GM19324 (cell line): ENCODE measurements at regions not wholly inside any gene's neighbourhood (a gene's known extent, or its start where the extent isn't known, plus 50 kb on each side); places are given as distances from the start of the nearest gene placed in this dataset.
"Not testable (repeated sequence)": the region's sequence is repeated elsewhere in the genome, so short reads cannot be mapped to it uniquely, and the experiment has no call there.

Experiments used
- ATAC-seq: cut with Tn5 transposase; IDR thresholded peaks from one replicate; pipeline ENCODE4 v1.9.1; 2021; ENCODE audit warnings: mild to moderate bottlenecking, moderate library complexity; ENCODE audit not compliant: unreplicated experiment, low FRiP score

- ATAC-seq, result no peak
These were observed 500.1 kb downstream of the CCDC171 start for GRCh38 chr9:16052757-16053530.

- ATAC-seq, result no peak
These were observed 504.7 kb downstream of the CCDC171 start for GRCh38 chr9:16057541-16057940.

GRCh38 chr9:16058131-16058549, 505.3 kb downstream of the CCDC171 start:
- ATAC-seq, result no peak

- ATAC-seq, result no peak
These were observed 507.7 kb downstream of the CCDC171 start for GRCh38 chr9:16060436-16061129.

DNA sequence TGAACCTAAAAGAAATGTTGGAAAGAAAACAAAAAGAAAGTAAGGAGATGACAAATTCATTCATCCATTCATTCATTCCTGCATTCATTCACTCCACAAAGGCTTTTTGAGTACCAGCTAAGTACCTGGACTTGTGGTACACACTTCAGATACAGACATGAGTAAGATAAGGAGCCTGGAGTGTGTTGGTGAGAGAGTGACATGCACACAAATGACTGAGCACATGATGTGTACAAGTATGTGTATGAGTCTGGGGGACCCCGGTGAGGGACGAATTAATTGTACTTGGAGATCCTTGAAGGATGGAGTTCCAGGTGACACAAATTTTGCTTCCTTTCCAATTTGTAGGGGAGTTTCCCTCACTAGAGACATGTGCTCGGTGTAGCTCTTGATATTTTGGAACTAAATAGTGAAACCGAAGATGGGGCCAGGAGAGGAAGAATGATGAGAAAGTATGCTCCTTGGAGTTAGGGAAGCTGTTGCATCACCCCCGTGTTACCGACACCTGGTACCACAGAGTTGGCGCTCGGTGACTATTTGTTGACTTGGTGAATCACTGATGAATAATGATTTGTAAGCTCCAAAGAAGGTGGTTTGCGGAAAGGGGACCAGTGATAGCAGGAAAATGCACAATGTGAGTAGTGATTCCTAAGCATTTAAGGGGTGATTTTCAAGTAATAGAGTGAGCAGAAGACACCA, 509.8 kb downstream of the CCDC171 start:
- ATAC-seq, result no peak

- no peak for ATAC-seq
These were observed 510.4 kb downstream of the CCDC171 start for GRCh38 chr9:16063241-16063591.

- no peak for ATAC-seq
These were observed 511.9 kb downstream of the CCDC171 start for GRCh38 chr9:16064771-16065170.

GRCh38 chr9:16066201-16066600, 513.4 kb downstream of the CCDC171 start:
- not testable (repeated sequence) for ATAC-seq

DNA sequence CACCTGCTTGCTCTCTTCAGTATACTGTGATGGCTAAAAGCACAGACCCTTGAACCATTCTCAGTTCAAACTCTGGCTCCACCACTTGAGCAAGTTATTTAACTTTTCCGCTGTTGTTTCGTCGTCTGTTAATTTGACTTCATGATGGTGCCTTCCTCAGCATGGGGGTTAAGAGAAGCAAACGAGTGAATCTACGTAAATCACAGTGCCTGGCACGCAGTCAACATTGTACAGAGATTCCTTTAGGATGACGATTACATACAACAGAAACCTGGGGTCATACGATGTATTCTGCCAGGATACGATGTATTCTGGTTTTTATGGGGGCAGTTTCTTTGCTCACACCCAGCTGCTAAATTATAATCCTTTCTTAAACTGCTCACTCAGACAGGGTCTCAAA, 515.6 kb downstream of the CCDC171 start:
- ATAC-seq, result no peak

GRCh38 chr9:16069249-16069648, 516.4 kb downstream of the CCDC171 start:
- no peak for ATAC-seq

- ATAC-seq, result no peak
These were observed 517.0 kb downstream of the CCDC171 start for GRCh38 chr9:16069671-16070454.

DNA sequence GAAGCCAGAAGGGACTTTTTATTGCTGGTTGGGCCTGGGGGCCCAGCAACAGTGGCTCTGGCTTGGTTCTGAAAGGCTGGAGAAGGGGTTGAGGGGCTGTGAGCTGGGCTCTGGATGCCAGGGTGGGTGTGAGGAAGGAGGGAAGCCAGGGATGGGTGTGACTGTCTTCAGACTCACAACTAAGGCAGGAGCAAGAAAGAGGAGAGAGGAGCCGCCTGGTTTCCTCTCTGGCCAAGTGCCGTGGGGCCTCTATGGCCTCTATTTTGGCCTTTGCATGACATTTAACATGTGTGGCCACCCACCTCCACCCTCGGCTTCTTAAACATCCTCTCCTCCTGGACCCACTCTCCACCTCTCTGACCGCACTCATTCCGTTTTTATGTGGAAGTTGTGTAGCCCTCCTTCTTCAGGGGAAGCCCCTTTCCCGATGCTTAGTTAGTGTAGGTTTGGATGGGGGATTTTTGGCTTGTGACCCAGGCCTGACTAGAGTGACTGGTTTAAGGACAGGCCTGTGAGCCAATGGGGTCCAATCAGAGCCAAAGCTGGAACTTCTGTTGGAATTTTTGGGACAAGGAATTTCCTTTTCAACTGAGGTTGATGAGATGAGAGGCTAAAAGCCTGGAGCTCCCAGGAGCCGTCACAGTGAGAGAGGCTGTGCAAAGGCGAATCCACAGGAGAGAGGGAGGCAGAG, 517.8 kb downstream of the CCDC171 start:
- ATAC-seq, result no peak

DNA sequence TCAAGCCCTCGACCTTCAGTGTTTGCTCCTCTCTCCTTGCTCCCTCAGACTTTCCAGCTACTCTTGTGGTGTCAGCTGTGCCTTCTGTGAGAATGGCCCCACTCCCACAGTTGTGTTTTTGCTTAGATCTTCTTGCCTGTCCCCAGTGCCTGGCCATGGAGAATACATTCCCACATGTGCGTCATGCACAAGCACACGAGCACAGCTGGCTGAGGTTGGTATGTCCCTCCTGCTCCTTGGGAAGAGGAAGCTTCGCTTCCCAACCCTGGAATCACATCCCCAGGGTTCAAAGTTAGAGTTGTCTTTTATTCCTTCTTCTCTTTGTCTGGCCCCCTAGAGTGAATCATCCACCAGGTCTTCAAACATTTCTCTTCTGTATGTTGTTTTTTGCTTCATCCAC, 518.6 kb downstream of the CCDC171 start:
- no peak for ATAC-seq

DNA sequence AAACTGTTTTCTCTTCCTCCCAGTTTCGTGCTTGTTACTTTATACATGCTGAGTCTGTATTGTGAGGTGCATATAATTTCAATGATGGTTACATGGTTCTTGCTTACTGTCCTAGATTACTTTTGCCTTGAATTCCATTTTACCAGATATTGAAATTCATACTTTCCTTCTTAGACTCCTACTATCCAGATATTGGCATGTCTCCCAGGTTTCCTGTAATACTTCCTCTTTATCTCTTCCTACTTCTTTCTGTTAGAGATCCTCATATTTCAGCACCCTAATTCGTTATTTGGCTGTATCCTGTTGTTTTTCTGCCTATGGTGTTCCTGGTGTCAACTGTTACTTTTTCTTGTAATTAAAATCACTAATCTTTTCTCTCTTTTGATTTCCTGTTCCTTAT, 522.1 kb downstream of the CCDC171 start:
- no peak for ATAC-seq

- ATAC-seq, result no peak
These were observed 522.9 kb downstream of the CCDC171 start for GRCh38 chr9:16075696-16076095.

- ATAC-seq, result no peak
These were observed 523.7 kb downstream of the CCDC171 start for GRCh38 chr9:16076511-16076910.

DNA sequence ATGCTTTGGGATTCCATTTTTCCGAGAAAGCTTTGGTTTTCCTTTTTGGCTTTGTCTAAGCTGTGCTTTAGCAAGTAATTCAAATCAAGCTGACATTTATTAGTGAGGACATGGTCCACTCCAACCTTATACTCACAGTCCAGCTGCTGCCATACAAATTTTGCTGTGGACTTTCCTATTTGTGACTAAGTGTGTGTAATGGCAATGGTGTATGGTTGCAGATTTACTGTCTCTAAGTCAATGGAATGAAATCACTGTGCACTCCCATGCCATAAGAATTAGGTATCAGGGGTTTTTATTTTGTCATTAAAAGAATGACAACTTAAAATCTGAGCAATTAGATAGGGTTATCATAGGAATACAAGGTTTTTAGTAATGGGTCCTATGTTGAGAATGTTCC, 530.0 kb downstream of the CCDC171 start:
- ATAC-seq, result no peak

DNA sequence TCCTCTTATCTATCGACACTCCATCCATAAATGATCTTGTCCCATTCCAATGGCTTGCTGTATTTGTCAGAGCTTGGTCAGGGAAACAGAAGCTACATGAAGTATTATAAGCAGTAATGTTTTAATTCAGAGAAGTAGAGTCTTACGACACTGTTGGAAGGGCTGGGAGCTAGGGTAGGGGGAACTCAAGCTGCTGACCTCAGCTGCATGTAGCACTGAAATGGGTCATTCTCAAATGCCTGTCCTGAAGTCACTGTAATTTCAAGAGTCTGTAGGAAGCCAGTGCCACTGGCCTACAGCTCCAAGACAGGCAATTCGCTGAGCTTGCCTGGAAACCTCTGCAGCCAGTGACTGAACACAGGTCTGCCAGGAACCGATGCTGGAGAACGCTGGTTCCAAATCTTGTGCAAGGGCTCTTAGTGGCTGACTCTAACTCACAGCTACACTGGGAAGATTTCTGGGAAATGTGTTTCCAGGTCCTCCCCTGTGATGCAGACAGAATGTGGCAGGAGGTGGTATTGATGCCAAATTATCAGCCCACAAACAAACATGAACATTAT, 532.4 kb downstream of the CCDC171 start:
- ATAC-seq, result no peak

DNA sequence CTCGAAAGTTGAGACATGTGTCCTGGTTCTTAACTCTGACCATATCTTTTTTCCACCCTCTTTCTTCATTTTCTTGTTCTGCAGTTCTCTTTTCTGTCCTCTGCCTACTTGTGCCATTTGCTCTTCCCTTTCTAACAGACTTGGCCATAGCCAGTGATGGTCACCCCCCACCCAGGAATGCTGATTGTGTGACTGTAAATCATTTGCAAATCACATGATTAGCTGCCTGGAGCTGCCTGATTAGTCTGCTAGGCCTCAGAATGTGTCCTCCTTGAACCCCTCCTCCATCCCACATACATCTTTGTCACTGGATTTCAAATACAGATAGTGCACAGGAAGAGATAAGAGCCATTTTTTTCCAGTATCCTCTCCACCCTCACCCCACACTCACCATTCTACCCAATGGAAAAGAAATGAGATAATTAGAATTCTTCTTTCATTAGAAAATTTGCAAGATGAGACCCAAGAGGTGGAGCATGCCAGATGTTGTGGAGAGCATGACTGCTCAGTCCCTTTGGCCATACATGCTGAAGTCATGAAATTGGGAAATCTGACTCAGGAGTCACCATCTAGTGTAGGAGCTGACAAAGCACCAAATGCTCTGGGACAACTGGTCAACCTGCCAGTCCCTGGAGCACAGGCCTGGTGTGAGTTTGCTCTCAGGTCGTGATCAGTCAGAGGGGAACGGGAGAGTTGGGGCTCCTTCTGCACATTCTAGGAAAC, 538.2 kb downstream of the CCDC171 start:
- ATAC-seq, result no peak
